Stimulated activated CD4-positive, alpha-beta T cell treated with anti-CD3 and anti-CD28 coated beads, Interleukin-12 subunit alpha, Interleukin-12 subunit beta, amount 100 ng/mL, for 24 hours (primary cell): ENCODE measurements at regions not wholly inside any gene's neighbourhood (a gene's known extent, or its start where the extent isn't known, plus 50 kb on each side); places are given as distances from the start of the nearest gene placed in this dataset.
"Not testable (repeated sequence)": the region's sequence is repeated elsewhere in the genome, so short reads cannot be mapped to it uniquely, and the experiment has no call there.

Experiments
- DNase-seq, 2 experiments: peaks; one replicate each; pipeline ENCODE4 v3.0.0-alpha.2; 2020; ENCODE audit warnings: low read depth in 2 of 2

GRCh38 chr14:89065879-89066278, 241.4 kb downstream of the TTC8 start:
- no peak for DNase-seq

DNA sequence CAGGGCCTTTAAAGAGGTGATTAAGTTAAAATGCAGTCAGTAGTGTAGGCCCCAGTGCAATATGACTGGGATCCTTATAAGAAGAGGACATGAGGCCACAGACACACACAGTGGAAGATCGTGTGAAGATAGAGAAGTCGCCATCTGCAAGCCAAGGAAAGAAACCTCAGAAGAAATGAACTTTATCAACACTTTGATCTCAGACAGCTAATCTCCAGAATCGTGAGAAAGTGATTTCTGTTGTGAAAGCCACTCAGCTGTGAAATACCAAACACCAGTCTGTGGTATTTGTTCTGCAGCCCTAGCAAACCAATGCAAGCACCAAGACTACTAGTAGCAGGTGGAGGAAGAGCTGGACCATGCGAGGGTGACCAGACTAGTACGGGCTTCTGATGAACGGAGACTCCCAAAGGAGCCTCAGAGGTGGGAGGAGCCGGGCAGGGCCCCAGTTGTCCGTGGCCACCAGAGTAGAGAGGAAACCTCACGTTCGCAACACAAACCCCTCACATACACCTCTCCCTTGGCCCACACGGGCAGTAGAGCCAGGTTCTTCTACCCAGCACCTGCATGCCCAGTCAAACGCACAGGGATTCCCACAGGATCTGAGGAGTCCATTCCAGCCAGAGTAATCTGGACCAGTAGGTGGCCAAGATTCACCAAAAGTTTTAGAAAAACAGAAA, 243.0 kb downstream of the TTC8 start:
- DNase-seq, result no peak

DNA sequence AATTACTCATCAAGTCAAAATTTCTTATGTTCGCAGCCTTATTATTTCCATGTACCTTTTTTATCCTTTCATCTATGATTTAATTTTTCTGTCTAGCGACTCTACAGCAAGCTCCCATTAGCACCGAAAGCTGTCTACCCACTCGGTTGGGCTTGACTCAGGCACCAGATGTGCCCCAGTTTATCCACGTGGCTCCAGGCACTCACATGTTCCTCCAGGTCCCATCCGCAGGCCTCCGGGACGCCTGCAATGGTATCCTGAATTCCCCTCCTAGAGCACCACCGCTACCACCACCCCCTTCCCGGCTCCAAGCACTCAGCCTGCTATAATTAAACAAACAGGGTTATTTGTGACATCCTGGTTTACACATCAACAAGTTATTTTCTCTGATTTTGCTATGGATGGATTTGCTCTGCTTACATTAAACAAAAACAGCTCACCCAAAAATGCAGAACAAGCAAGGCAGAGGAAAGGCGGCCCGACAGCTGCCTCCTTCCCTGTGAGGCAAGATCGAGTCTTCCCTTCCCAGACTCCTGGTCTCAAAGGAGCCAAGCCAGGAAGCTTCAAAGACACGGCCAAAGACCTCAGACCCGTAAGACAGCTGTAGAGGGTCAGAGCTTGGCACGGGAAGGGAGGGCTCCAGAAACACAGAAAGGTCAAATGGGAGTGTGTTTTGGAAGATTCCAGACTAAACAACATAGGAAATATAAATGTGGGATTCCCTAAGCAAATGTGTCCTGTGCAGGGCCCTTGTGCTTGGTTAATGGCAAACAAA, 253.8 kb downstream of the TTC8 start:
- DNase-seq, result no peak

- DNase-seq, result no peak
Observed at GRCh38 chr14:89085231-89085731, 260.8 kb downstream of the TTC8 start.

DNA sequence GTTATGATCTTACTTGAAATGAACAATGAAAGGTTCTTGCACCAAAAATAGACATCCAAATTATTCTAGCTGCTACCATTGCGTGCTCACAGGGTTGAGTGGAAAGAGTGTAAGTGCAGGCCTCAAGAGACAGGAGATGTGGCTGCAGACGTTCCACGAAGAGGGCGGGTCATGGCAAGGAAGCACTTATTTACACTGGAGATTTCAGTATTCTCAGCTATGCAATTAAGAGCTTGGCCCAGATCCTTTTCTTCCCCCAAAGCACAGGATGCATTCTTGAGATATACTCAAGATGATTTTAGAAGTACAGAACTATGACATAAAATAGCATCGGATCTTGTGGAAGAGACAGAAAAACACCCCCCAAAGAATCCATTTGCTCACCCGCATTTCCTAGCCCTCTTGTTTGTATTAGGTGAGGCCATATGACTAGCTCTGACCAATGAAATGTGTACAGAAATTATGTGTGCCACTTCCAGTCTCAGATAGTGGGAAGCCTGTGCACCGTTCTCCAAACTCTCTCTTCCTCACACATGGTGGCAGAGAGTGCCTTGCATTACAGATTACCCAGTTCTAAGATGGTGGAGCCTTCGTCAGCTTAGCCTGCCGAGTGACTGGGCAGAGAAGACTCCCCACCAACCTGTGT, 261.4 kb downstream of the TTC8 start:
- DNase-seq, result no peak

DNA sequence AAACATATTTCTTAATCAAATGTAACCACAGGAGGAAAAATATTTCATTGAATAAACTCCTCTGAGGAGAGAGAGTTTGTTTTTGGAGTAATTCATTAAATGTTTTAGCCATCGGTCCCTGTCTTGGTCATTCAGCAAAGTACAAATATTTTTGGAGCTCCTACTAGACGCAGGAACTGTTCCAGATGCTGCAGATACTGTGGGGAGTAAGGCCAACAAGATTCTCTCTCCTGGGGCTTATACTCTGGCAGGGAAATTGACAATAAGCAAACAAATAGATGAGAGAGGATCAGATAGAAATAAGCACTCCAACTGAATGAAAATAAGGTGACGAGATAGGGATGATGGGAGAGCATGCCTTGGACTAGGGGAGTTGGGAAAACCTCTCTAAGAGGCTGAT, 264.1 kb downstream of the TTC8 start:
- no peak for DNase-seq

DNA sequence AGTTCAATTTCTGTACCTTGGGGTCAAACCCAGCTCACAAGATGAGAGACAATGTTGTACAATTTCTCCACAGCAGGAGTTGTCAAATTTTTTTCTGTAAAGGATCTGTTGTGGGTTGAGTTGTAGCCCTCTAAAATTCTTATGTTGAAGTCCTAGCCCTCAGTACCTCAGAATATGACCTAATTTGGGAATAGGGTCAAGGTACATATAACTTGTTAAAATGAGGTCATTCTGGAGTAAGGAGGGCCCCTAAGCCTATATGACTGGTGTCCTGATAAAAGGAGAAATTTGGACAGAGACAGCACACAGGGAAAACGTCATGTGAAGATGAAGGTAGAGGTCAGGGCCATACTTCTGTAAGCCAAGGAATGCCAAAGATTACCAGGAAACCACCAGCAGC, 264.9 kb downstream of the TTC8 start:
- DNase-seq, result no peak

DNA sequence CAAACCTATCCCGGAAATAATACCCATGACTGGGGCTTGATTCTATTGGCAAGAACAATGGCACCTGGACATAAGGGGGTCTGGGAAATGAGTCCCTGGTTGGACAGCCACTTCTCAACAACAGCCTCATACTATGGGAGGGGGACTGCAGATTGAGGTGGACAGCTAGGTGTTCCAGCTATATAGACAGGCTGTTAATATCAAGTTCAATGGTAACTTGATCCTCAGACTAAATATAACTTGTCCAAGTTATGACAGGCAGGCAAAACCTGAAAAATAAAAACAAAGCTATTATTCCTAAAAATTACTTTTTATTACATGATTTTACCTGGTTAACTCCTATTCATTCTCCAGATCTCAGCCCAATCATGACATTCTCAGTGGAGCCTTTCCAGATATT, 267.3 kb downstream of the TTC8 start:
- no peak for DNase-seq

- no peak for DNase-seq
Observed at GRCh38 chr14:89093083-89093730, 268.8 kb downstream of the TTC8 start.

GRCh38 chr14:89095036-89095435, 270.6 kb downstream of the TTC8 start:
- no peak for DNase-seq

GRCh38 chr14:89096946-89097345, 272.5 kb downstream of the TTC8 start:
- DNase-seq, result no peak

- no peak for DNase-seq
Observed at GRCh38 chr14:89098254-89098653, 273.8 kb downstream of the TTC8 start.

DNA sequence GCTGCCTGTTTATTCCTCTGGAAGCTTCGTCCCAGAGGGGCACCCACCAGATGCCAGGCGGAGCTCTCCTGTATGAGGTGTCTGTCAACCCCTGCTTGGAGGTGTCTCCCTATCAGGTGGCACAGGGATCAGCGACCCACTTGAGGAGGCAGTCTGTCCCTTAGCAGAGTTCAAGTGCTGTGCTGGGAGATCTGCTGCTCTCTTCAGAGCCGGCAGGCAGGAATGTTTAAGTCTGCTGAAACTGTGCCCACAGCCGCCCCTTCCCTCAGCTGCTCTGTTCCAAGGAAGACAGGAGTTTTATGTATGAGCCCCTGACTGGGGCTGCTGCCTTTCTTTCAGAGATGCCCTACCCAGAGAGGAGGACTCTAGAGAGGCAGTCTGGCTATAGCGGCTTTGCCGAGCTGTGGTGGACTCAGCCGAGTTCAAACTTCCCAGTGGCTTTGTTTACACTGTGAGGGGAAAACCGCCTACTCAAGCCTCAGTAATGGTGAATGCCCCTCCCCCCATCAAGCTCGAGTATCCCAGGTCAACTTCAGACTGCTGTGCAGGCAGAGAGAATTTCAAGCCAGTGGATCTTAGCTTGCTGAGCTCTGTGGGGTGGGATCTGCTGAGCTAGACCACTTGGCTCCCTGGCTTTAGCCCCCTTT, 279.8 kb downstream of the TTC8 start:
- DNase-seq, result not testable (repeated sequence)

GRCh38 chr14:89104861-89105260, 280.4 kb downstream of the TTC8 start:
- DNase-seq, result not testable (repeated sequence)
